ENCODE measurements at regions not wholly inside any gene's neighbourhood (a gene's known extent, or its start where the extent isn't known, plus 50 kb on each side); places are given as distances from the start of the nearest gene placed in this dataset.

DNA sequence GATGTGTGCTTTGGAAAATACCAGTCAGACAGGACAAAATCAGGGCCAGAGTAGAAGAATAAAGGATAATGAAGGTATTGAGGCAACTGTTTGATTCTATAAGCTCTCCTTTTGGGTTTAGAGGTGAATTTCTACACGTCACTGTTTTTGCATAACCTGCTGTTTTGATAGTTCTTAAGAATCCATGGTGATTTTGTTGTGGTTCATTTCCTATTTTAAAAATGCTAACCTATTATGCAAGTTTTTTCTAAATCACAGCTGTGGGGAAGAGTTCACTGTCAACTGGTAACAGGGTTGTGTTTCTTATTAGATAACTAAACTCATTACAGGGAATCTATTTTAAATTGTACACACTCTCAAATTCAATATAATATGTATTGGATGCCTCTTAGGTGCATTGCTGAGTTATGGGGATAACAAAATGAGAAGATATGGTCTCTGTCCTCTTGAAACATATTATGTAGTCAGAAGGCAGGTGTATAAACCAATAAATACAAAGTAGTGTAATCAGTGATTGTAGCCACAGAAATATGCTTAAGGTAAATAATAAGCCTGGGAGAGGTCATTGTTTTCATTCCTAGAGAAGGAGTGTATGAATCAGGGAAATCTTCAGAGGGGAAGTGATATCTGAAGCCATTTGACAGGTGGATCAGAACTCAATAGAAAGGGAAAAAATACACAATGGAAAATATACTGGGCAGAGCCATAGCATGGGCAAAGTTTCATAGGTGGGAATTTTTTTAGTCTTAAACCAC, 192.5 kb downstream of the FAT3 start:
- H3K27ac ChIP-seq (ENCODE audit: low read length) = no peak overlapping the region
- H3K9me3 ChIP-seq (ENCODE audit: control insufficient read depth, insufficient read depth, low read depth, low read length) = no peaks in the 10 kb centered on the region
- no peak for DNase-seq (ENCODE audit: low read depth, low spot score)
- TF ChIP-seq SIN3A (IDR thresholded peaks at IDR 0.05; ENCODE audit: borderline replicate concordance, insufficient read depth, low read depth, low read length) (no peak), POLR2AphosphoS5 (IDR thresholded peaks at IDR 0.05; ENCODE audit: low read depth, low read length) (no peak), TCF7L2 (IDR thresholded peaks at IDR 0.05; ENCODE audit: low read depth, low read length) (no peak)
- TF ChIP-seq, protein P1, sequence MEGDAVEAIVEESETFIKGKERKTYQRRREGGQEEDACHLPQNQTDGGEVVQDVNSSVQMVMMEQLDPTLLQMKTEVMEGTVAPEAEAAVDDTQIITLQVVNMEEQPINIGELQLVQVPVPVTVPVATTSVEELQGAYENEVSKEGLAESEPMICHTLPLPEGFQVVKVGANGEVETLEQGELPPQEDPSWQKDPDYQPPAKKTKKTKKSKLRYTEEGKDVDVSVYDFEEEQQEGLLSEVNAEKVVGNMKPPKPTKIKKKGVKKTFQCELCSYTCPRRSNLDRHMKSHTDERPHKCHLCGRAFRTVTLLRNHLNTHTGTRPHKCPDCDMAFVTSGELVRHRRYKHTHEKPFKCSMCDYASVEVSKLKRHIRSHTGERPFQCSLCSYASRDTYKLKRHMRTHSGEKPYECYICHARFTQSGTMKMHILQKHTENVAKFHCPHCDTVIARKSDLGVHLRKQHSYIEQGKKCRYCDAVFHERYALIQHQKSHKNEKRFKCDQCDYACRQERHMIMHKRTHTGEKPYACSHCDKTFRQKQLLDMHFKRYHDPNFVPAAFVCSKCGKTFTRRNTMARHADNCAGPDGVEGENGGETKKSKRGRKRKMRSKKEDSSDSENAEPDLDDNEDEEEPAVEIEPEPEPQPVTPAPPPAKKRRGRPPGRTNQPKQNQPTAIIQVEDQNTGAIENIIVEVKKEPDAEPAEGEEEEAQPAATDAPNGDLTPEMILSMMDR (IDR thresholded peaks at IDR 0.05) = no peak
- TF ChIP-seq, protein P2, sequence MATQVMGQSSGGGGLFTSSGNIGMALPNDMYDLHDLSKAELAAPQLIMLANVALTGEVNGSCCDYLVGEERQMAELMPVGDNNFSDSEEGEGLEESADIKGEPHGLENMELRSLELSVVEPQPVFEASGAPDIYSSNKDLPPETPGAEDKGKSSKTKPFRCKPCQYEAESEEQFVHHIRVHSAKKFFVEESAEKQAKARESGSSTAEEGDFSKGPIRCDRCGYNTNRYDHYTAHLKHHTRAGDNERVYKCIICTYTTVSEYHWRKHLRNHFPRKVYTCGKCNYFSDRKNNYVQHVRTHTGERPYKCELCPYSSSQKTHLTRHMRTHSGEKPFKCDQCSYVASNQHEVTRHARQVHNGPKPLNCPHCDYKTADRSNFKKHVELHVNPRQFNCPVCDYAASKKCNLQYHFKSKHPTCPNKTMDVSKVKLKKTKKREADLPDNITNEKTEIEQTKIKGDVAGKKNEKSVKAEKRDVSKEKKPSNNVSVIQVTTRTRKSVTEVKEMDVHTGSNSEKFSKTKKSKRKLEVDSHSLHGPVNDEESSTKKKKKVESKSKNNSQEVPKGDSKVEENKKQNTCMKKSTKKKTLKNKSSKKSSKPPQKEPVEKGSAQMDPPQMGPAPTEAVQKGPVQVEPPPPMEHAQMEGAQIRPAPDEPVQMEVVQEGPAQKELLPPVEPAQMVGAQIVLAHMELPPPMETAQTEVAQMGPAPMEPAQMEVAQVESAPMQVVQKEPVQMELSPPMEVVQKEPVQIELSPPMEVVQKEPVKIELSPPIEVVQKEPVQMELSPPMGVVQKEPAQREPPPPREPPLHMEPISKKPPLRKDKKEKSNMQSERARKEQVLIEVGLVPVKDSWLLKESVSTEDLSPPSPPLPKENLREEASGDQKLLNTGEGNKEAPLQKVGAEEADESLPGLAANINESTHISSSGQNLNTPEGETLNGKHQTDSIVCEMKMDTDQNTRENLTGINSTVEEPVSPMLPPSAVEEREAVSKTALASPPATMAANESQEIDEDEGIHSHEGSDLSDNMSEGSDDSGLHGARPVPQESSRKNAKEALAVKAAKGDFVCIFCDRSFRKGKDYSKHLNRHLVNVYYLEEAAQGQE (IDR thresholded peaks at IDR 0.05; ENCODE audit: insufficient read depth in 1 of 2, low read depth in 2 of 2, low read length in 1 of 2) = no peak
- no peaks in the 10 kb centered on the region for H3K4me1 ChIP-seq (ENCODE audit: control insufficient read depth, insufficient read depth, low read length)
- no peaks in the 10 kb centered on the region for H3K36me3 ChIP-seq (ENCODE audit: control insufficient read depth, insufficient read depth, low read length)
- H3K27me3 ChIP-seq (ENCODE audit: control insufficient read depth, insufficient read depth, low read length) = no peaks in the 10 kb centered on the region
- in situ Hi-C loops (cut with HindIII; ENCODE audit: low pct_unique_long_range_greater_than_20kb, low sequenced_read_pairs) (no loop called here), intact Hi-C loops (cut with micrococcal nuclease; ENCODE audit: unreplicated experiment) (no loop called here)
- no TSS peak for BruUV-seq (replicated peaks)
- ATAC-seq = no peak
- H3K4me3 ChIP-seq (ENCODE audit: low read depth in 2 of 2, low read length in 2 of 2) = no peak overlapping the region
- CTCF ChIA-PET = no interaction called here
- POLR2A ChIA-PET = no interaction called here

DNA sequence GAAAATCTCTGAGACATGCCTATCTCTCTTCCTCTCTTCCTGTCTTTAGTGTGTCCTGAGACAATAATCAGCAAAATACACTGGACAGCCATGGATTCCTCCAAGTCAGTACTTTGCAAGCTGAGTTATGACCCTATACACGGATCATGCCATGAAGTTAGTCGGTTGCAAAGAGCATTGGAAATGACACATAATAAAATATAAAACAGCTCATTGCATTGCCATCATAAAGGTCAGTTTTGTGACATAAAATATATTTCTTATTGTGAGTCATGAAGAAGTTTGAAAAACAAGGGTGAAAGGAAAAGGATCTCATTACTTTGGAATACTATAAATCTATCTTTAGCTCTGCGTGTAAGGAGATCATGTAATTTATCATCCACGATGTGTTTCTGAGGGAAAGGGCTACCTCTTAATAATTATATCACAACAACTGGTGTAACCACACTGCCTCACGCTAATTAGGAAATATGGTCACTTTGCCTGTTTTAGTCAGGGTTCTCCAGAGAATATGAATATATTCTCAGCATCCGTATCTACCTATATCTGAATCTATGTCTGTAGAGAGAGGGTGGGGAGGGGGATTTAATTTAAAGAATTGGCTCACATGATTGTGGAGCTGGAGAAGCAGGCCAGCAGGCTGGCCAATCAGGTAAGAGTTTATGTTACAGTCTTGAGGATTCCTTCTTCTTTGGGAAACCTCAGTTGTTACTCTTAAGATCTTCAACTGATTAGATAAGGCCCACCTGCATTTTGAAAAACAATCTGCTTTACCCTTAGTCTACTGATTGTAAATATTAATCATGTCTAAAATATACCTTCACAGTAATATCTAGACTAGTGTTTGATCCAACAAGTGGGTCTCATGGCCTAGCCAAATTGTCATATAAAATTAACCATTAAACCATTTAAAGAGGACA, 198.8 kb downstream of the FAT3 start:
- H3K9me3 ChIP-seq (ENCODE audit: control insufficient read depth, insufficient read depth, low read depth, low read length) = no peaks in the 10 kb centered on the region
- DNase-seq (ENCODE audit: low read depth, low spot score) = no peak
- TF ChIP-seq, protein P2 (IDR thresholded peaks at IDR 0.05; ENCODE audit: insufficient read depth in 1 of 2, low read depth in 2 of 2, low read length in 1 of 2) = no peak
- TF ChIP-seq POLR2AphosphoS5 (IDR thresholded peaks at IDR 0.05; ENCODE audit: low read depth, low read length) = no peak
- TF ChIP-seq TCF7L2 (IDR thresholded peaks at IDR 0.05; ENCODE audit: low read depth, low read length) = no peak
- no peak for TF ChIP-seq SIN3A (IDR thresholded peaks at IDR 0.05; ENCODE audit: borderline replicate concordance, insufficient read depth, low read depth, low read length)
- TF ChIP-seq, protein P1 (IDR thresholded peaks at IDR 0.05) = no peak
- ATAC-seq = no peak
- H3K4me3 ChIP-seq (ENCODE audit: low read depth in 2 of 2, low read length in 2 of 2) = no peak overlapping the region
- BruUV-seq (replicated peaks) = no TSS peak
- intact Hi-C loops (cut with micrococcal nuclease; ENCODE audit: unreplicated experiment) = no loop called here
- H3K27ac ChIP-seq (ENCODE audit: low read length) = no peak overlapping the region
- CTCF ChIA-PET = no interaction called here
- H3K36me3 ChIP-seq (ENCODE audit: control insufficient read depth, insufficient read depth, low read length) = no peaks in the 10 kb centered on the region
- no peaks in the 10 kb centered on the region for H3K27me3 ChIP-seq (ENCODE audit: control insufficient read depth, insufficient read depth, low read length)
- in situ Hi-C loops (cut with HindIII; ENCODE audit: low pct_unique_long_range_greater_than_20kb, low sequenced_read_pairs) = no loop called here
- POLR2A ChIA-PET = no interaction called here
- H3K4me1 ChIP-seq (ENCODE audit: control insufficient read depth, insufficient read depth, low read length) = no peaks in the 10 kb centered on the region

Measured in Panc1 (cell line).